ENCODE measurements at regions not wholly inside any gene's neighbourhood (a gene's known extent, or its start where the extent isn't known, plus 50 kb on each side); places are given as distances from the start of the nearest gene placed in this dataset.

- no peaks in the 10 kb centered on the region for H3K4me1 ChIP-seq (ENCODE audit: insufficient read depth, low read length, poor library complexity, severe bottlenecking)
- no TSS peak for BruUV-seq (replicated peaks)
- no peak overlapping the region for H3K4me2 ChIP-seq (ENCODE audit: low read length)
- no peak overlapping the region for H3K27ac ChIP-seq (ENCODE audit: low read depth, low read length, poor library complexity, severe bottlenecking)
- no peak for DNase-seq (ENCODE audit: low spot score)
- CTCF ChIA-PET (ENCODE audit: unreplicated experiment) = no interaction called here
- H2AFZ ChIP-seq (ENCODE audit: low read length) = no peak overlapping the region
- POLR2A ChIA-PET = no interaction called here
- no peaks in the 10 kb centered on the region for H3K36me3 ChIP-seq (ENCODE audit: insufficient read depth, low read length)
- H3K4me3 ChIP-seq (ENCODE audit: low read depth, low read length, poor library complexity, severe bottlenecking) = no peak overlapping the region
- no peaks in the 10 kb centered on the region for H3K9me3 ChIP-seq (ENCODE audit: low read length)
- TF ChIP-seq EZH2phosphoT487 (IDR thresholded peaks at IDR 0.05; ENCODE audit: borderline replicate concordance, low read depth, low read length) = no peak
- TF ChIP-seq, protein P1, sequence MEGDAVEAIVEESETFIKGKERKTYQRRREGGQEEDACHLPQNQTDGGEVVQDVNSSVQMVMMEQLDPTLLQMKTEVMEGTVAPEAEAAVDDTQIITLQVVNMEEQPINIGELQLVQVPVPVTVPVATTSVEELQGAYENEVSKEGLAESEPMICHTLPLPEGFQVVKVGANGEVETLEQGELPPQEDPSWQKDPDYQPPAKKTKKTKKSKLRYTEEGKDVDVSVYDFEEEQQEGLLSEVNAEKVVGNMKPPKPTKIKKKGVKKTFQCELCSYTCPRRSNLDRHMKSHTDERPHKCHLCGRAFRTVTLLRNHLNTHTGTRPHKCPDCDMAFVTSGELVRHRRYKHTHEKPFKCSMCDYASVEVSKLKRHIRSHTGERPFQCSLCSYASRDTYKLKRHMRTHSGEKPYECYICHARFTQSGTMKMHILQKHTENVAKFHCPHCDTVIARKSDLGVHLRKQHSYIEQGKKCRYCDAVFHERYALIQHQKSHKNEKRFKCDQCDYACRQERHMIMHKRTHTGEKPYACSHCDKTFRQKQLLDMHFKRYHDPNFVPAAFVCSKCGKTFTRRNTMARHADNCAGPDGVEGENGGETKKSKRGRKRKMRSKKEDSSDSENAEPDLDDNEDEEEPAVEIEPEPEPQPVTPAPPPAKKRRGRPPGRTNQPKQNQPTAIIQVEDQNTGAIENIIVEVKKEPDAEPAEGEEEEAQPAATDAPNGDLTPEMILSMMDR (conservative IDR thresholded peaks at IDR 0.05; ENCODE audit: low read length) = no peak
- H3K79me2 ChIP-seq (ENCODE audit: insufficient read depth, low read depth, low read length) = no peaks in the 10 kb centered on the region
- no peaks in the 10 kb centered on the region for H3K9me2 ChIP-seq (ENCODE audit: insufficient read depth, low read length)
- intact Hi-C loops (cut with micrococcal nuclease; ENCODE audit: unreplicated experiment) = no loop called here
- no peaks in the 10 kb centered on the region for H4K20me1 ChIP-seq (ENCODE audit: insufficient read depth, low read length)
Observed at GRCh38 chr18:34598120-34598635, 111.9 kb upstream of the DTNA start.

DNA sequence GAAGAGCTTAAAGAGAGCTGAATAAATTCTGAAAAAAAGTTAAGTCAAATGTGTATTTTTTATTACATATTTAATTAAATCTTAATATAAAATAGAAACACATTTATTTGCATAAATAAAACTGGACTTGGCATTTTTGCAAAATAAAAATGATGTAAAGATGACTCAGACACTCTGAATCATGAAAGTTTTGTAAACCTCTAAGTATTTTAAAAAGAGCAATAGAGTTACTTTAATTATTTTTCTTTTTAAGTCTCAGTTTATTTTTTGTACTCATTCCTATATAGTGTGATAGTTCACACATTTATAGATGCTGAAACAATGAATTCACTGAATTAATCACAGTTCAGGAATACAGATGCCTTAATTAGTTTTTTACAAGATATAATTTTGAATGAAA, 109.9 kb upstream of the DTNA start:
- Histone ChIP-seq H3K9me3 (ENCODE audit: low read length) (no peaks in the 10 kb centered on the region), H3K4me3 (ENCODE audit: low read depth, low read length, poor library complexity, severe bottlenecking) (no peak overlapping the region), H3K79me2 (ENCODE audit: insufficient read depth, low read depth, low read length) (no peaks in the 10 kb centered on the region), H2AFZ (ENCODE audit: low read length) (no peak overlapping the region), H3K4me1 (ENCODE audit: insufficient read depth, low read length, poor library complexity, severe bottlenecking) (no peaks in the 10 kb centered on the region), H3K36me3 (ENCODE audit: insufficient read depth, low read length) (no peaks in the 10 kb centered on the region), H3K4me2 (ENCODE audit: low read length) (no peak overlapping the region), H4K20me1 (ENCODE audit: insufficient read depth, low read length) (no peaks in the 10 kb centered on the region), H3K9me2 (ENCODE audit: insufficient read depth, low read length) (no peaks in the 10 kb centered on the region), H3K27ac (ENCODE audit: low read depth, low read length, poor library complexity, severe bottlenecking) (no peak overlapping the region)
- intact Hi-C loops (cut with micrococcal nuclease; ENCODE audit: unreplicated experiment) = no loop called here
- no TSS peak for BruUV-seq (replicated peaks)
- ChIA-PET CTCF (ENCODE audit: unreplicated experiment) (no interaction called here), POLR2A (interaction anchor here (0.8 kb wide), 1 partner anchor 31 kb away, joined by 3 read pairs; no protein-coding TSS in a partner anchor)
- TF ChIP-seq, protein P1 (conservative IDR thresholded peaks at IDR 0.05; ENCODE audit: low read length) = no peak
- no peak for TF ChIP-seq EZH2phosphoT487 (IDR thresholded peaks at IDR 0.05; ENCODE audit: borderline replicate concordance, low read depth, low read length)
- no peak for DNase-seq (ENCODE audit: low spot score)

- H3K36me3 ChIP-seq (ENCODE audit: insufficient read depth, low read length) = no peaks in the 10 kb centered on the region
- ChIA-PET CTCF (ENCODE audit: unreplicated experiment) (no interaction called here), POLR2A (no interaction called here)
- no peak overlapping the region for H3K4me3 ChIP-seq (ENCODE audit: low read depth, low read length, poor library complexity, severe bottlenecking)
- no peak for TF ChIP-seq EZH2phosphoT487 (IDR thresholded peaks at IDR 0.05; ENCODE audit: borderline replicate concordance, low read depth, low read length)
- TF ChIP-seq, protein P1 (conservative IDR thresholded peaks at IDR 0.05; ENCODE audit: low read length) = no peak
- no peak overlapping the region for H2AFZ ChIP-seq (ENCODE audit: low read length)
- H3K9me3 ChIP-seq (ENCODE audit: low read length) = no peaks in the 10 kb centered on the region
- H3K4me2 ChIP-seq (ENCODE audit: low read length) = no peak overlapping the region
- no peaks in the 10 kb centered on the region for H3K9me2 ChIP-seq (ENCODE audit: insufficient read depth, low read length)
- no peak for DNase-seq (ENCODE audit: low spot score)
- H4K20me1 ChIP-seq (ENCODE audit: insufficient read depth, low read length) = no peaks in the 10 kb centered on the region
- intact Hi-C loops (cut with micrococcal nuclease; ENCODE audit: unreplicated experiment) = no loop called here
- BruUV-seq (replicated peaks) = no TSS peak
- no peaks in the 10 kb centered on the region for H3K79me2 ChIP-seq (ENCODE audit: insufficient read depth, low read depth, low read length)
- no peaks in the 10 kb centered on the region for H3K4me1 ChIP-seq (ENCODE audit: insufficient read depth, low read length, poor library complexity, severe bottlenecking)
- no peak overlapping the region for H3K27ac ChIP-seq (ENCODE audit: low read depth, low read length, poor library complexity, severe bottlenecking)
Observed at GRCh38 chr18:34600874-34601656, 109.0 kb upstream of the DTNA start.
